ENCODE measurements at regions not wholly inside any gene's neighbourhood (a gene's known extent, or its start where the extent isn't known, plus 50 kb on each side); places are given as distances from the start of the nearest gene placed in this dataset.

- DNase-seq = no peak
- in situ Hi-C loops (cut with MboI; ENCODE audit: low pct_ligation_motif_present in 1 of 4, low pct_unique_long_range_greater_than_20kb in 1 of 4, low sequenced_read_pairs in 3 of 4) (no loop called here), intact Hi-C loops (cut with DNase I; ENCODE audit: low total_unique reads) (no loop called here)
- Histone ChIP-seq H3K4me3 (no peak overlapping the region), H3K9me3 (no peaks in the 10 kb centered on the region), H3K4me1 (no peaks in the 10 kb centered on the region), H3K36me3 (no peaks in the 10 kb centered on the region), H3K27ac (no peak overlapping the region), H3K27me3 (no peaks in the 10 kb centered on the region)
- TF ChIP-seq POLR2A (IDR thresholded peaks at IDR 0.05) = no peak
- no peak for TF ChIP-seq EP300 (IDR thresholded peaks at IDR 0.05; ENCODE audit: low read depth)
- no peak for TF ChIP-seq CTCF (IDR thresholded peaks at IDR 0.05)
- TF ChIP-seq POLR2AphosphoS5 (IDR thresholded peaks at IDR 0.05) = no peak
- 43% methylated on average over 2 of the region's 2 CpGs; no CpG with 5 or more reads in 1 of the 2 donors for WGBS, 2 donors (ENCODE audit: low coverage in 1 of 2)
These were observed 219.3 kb upstream of the TTC14 start for GRCh38 chr3:180382638-180383180.

- 83 to 91% methylated on average over 2 of the region's 2 CpGs for WGBS, 2 donors (ENCODE audit: low coverage in 1 of 2)
- DNase-seq = no peak
- Histone ChIP-seq H3K36me3 (no peaks in the 10 kb centered on the region), H3K27ac (no peak overlapping the region), H3K4me1 (no peaks in the 10 kb centered on the region), H3K27me3 (no peaks in the 10 kb centered on the region), H3K4me3 (no peak overlapping the region), H3K9me3 (no peaks in the 10 kb centered on the region)
- in situ Hi-C loops (cut with MboI; ENCODE audit: low pct_ligation_motif_present in 1 of 4, low pct_unique_long_range_greater_than_20kb in 1 of 4, low sequenced_read_pairs in 3 of 4) = no loop called here
- TF ChIP-seq CTCF (IDR thresholded peaks at IDR 0.05) (no peak), EP300 (IDR thresholded peaks at IDR 0.05; ENCODE audit: low read depth) (no peak), POLR2A (IDR thresholded peaks at IDR 0.05) (no peak), POLR2AphosphoS5 (IDR thresholded peaks at IDR 0.05) (no peak)
- intact Hi-C loops (cut with DNase I; ENCODE audit: low total_unique reads) = no loop called here
These were observed 218.5 kb upstream of the TTC14 start for GRCh38 chr3:180383332-180384020.

GRCh38 chr3:180390313-180390712 lies 211.7 kb upstream of the TTC14 start:
- no peaks in the 10 kb centered on the region for H3K4me1 ChIP-seq
- intact Hi-C loops (cut with DNase I; ENCODE audit: low total_unique reads) (no loop called here), in situ Hi-C loops (cut with MboI; ENCODE audit: low pct_ligation_motif_present in 1 of 4, low pct_unique_long_range_greater_than_20kb in 1 of 4, low sequenced_read_pairs in 3 of 4) (no loop called here)
- no peaks in the 10 kb centered on the region for H3K9me3 ChIP-seq
- no peak for DNase-seq
- H3K27ac ChIP-seq = no peak overlapping the region
- no peaks in the 10 kb centered on the region for H3K36me3 ChIP-seq
- H3K4me3 ChIP-seq = no peak overlapping the region
- no peaks in the 10 kb centered on the region for H3K27me3 ChIP-seq
- TF ChIP-seq POLR2A (IDR thresholded peaks at IDR 0.05) = no peak
- no peak for TF ChIP-seq EP300 (IDR thresholded peaks at IDR 0.05; ENCODE audit: low read depth)
- no peak for TF ChIP-seq POLR2AphosphoS5 (IDR thresholded peaks at IDR 0.05)
- no peak for TF ChIP-seq CTCF (IDR thresholded peaks at IDR 0.05)

- in situ Hi-C loops (cut with MboI; ENCODE audit: low pct_ligation_motif_present in 1 of 4, low pct_unique_long_range_greater_than_20kb in 1 of 4, low sequenced_read_pairs in 3 of 4) = no loop called here
- no peaks in the 10 kb centered on the region for H3K4me1 ChIP-seq
- no peak overlapping the region for H3K4me3 ChIP-seq
- H3K27ac ChIP-seq = no peak overlapping the region
- H3K9me3 ChIP-seq = no peaks in the 10 kb centered on the region
- intact Hi-C loops (cut with DNase I; ENCODE audit: low total_unique reads) = no loop called here
- H3K36me3 ChIP-seq = no peaks in the 10 kb centered on the region
- no peak for DNase-seq
- no peaks in the 10 kb centered on the region for H3K27me3 ChIP-seq
- TF ChIP-seq POLR2A (IDR thresholded peaks at IDR 0.05) (no peak), CTCF (IDR thresholded peaks at IDR 0.05) (no peak), EP300 (IDR thresholded peaks at IDR 0.05; ENCODE audit: low read depth) (no peak), POLR2AphosphoS5 (IDR thresholded peaks at IDR 0.05) (no peak)
- 23% methylated on average over 1 of the region's 1 CpG; no CpG with 5 or more reads in 1 of the 2 donors for WGBS, 2 donors (ENCODE audit: low coverage in 1 of 2)
These were observed 211.0 kb upstream of the TTC14 start for GRCh38 chr3:180391001-180391400.
